GM23338 (cell line): ENCODE measurements at regions not wholly inside any gene's neighbourhood (a gene's known extent, or its start where the extent isn't known, plus 50 kb on each side); places are given as distances from the start of the nearest gene placed in this dataset.

Experiments used
- ATAC-seq: fragments of 200-7000 bp; cut with Tn5 transposase; 3 replicates; pipeline ENCODE4 v1.9.1; 2020
- DNase-seq: peaks from one replicate; pipeline ENCODE4 v3.0.0-alpha.2; 2015; ENCODE audit warnings: low spot score
- H2AFZ ChIP-seq: fragments of 200-600 bp; sonication (generic); 2 replicates; pipeline ENCODE4 v1.8.0; 2016; ENCODE audit warnings: antibody characterized with exemption, mild to moderate bottlenecking, moderate library complexity
- H3F3A ChIP-seq: fragments of 200-600 bp; sonication (generic); replicated peaks from 2 replicates; pipeline ENCODE4 v1.8.0; 2017; ENCODE audit warnings: antibody characterized with exemption, mixed run types, low read depth
- H3K27ac ChIP-seq: fragments of 200-600 bp; sonication (generic); 2 replicates; pipeline ENCODE4 v1.6.1; 2016; ENCODE audit warnings: low read depth
- H3K27me3 ChIP-seq: fragments of 200-600 bp; sonication (generic); 2 replicates; pipeline ENCODE4 v1.8.0; 2016; ENCODE audit warnings: mild to moderate bottlenecking, mixed run types, moderate library complexity; ENCODE audit not compliant: insufficient read depth
- H3K36me3 ChIP-seq: fragments of 200-600 bp; sonication (generic); 2 replicates; pipeline ENCODE4 v1.8.0; 2016; ENCODE audit warnings: mild to moderate bottlenecking; ENCODE audit not compliant: insufficient read depth
- H3K4me1 ChIP-seq: fragments of 200-600 bp; sonication (generic); 2 replicates; pipeline ENCODE4 v1.8.0; 2016; ENCODE audit warnings: mild to moderate bottlenecking, moderate library complexity; ENCODE audit not compliant: insufficient read depth
- H3K4me2 ChIP-seq: fragments of 200-600 bp; sonication (generic); 2 replicates; pipeline ENCODE4 v1.7.1; 2017; ENCODE audit warnings: mixed run types
- H3K4me3 ChIP-seq: fragments of 200-600 bp; sonication (generic); 2 replicates; pipeline ENCODE4 v1.6.1; 2016; ENCODE audit warnings: mixed run types
- H3K79me2 ChIP-seq: fragments of 200-600 bp; sonication (generic); replicated peaks from 2 replicates; pipeline ENCODE4 v1.8.0; 2017; ENCODE audit warnings: mild to moderate bottlenecking; ENCODE audit not compliant: insufficient read depth
- H3K9me2 ChIP-seq: fragments of 200-600 bp; sonication (generic); 2 replicates; pipeline ENCODE4 v1.8.0; 2017; ENCODE audit not compliant: insufficient read depth
- H4K20me1 ChIP-seq: fragments of 200-600 bp; sonication (generic); replicated peaks from 2 replicates; pipeline ENCODE4 v1.8.0; 2017; ENCODE audit warnings: mild to moderate bottlenecking; ENCODE audit not compliant: insufficient read depth
- H3K27ac Mint-ChIP-seq: 2 replicates; pipeline ENCODE4 v1.8.0; 2020; ENCODE audit warnings: inconsistent platforms, mild to moderate bottlenecking, moderate library complexity, mixed read lengths
- H3K27me3 Mint-ChIP-seq: 3 replicates; pipeline ENCODE4 v1.8.0; 2022; ENCODE audit warnings: low read depth, mild to moderate bottlenecking, moderate library complexity, mixed read lengths, inconsistent platforms; ENCODE audit not compliant: insufficient read depth, poor library complexity
- H3K36me3 Mint-ChIP-seq: 3 replicates; pipeline ENCODE4 v1.8.0; 2021; ENCODE audit warnings: low read depth, mild to moderate bottlenecking, inconsistent platforms, moderate library complexity, mixed read lengths
- H3K4me1 Mint-ChIP-seq: 3 replicates; pipeline ENCODE4 v1.8.0; 2020; ENCODE audit warnings: mild to moderate bottlenecking, inconsistent platforms, mixed read lengths
- H3K4me3 Mint-ChIP-seq: 3 replicates; pipeline ENCODE4 v1.8.0; 2021; ENCODE audit warnings: moderate library complexity, mild to moderate bottlenecking, inconsistent platforms, mixed read lengths
- H3K9me3 Mint-ChIP-seq: 3 replicates; pipeline ENCODE4 v1.8.0; 2020; ENCODE audit warnings: moderate library complexity, mild to moderate bottlenecking, inconsistent platforms, mixed read lengths
- CREB1 ChIP-seq: fragments of 250-450 bp; sonication (Bioruptor Pico); IDR thresholded peaks from 2 replicates; pipeline ENCODE4 v1.5.0; 2020; ENCODE audit warnings: low read depth, mild to moderate bottlenecking, moderate library complexity
- EZH2 ChIP-seq: fragments of 200-600 bp; sonication (generic); IDR thresholded peaks from one replicate; pipeline ENCODE4 v1.8.0; 2017; ENCODE audit warnings: antibody characterized with exemption, mild to moderate bottlenecking, low read depth; ENCODE audit not compliant: unreplicated experiment
- EZH2phosphoT487 ChIP-seq: fragments of 200-600 bp; sonication (generic); IDR thresholded peaks from one replicate; pipeline ENCODE4 v1.8.1; 2018; ENCODE audit warnings: antibody characterized with exemption; ENCODE audit not compliant: unreplicated experiment
- JUNB ChIP-seq: IDR thresholded peaks from one replicate; pipeline ENCODE4 v1.6.1; 2016; ENCODE audit warnings: antibody characterized with exemption; ENCODE audit not compliant: unreplicated experiment
- NANOG ChIP-seq: IDR thresholded peaks from 2 replicates; pipeline ENCODE4 v1.6.1; 2016; ENCODE audit warnings: antibody characterized with exemption, borderline replicate concordance
- POLR2AphosphoS5 ChIP-seq: IDR thresholded peaks from 2 replicates; pipeline ENCODE4 v1.6.1; 2016; ENCODE audit warnings: antibody characterized with exemption, low read depth
- STAT1 ChIP-seq: IDR thresholded peaks from one replicate; pipeline ENCODE4 v1.6.1; 2016; ENCODE audit warnings: antibody characterized with exemption; ENCODE audit not compliant: unreplicated experiment
- ZNF114 ChIP-seq: fragments of 250-450 bp; sonication (Bioruptor Pico); IDR thresholded peaks from 2 replicates; pipeline ENCODE4 v1.5.0; 2020; ENCODE audit warnings: mild to moderate bottlenecking, moderate library complexity
- ZNF331 ChIP-seq: fragments of 250-450 bp; sonication (Bioruptor Pico); IDR thresholded peaks from 2 replicates; pipeline ENCODE4 v1.5.0; 2020; ENCODE audit warnings: low read depth, mild to moderate bottlenecking, moderate library complexity
- TF ChIP-seq, protein P1 (sequence below): IDR thresholded peaks from one replicate; pipeline ENCODE4 v1.6.1; 2018; ENCODE audit warnings: antibody characterized with exemption; ENCODE audit not compliant: unreplicated experiment
- TF ChIP-seq, protein P2 (sequence below): IDR thresholded peaks from 2 replicates; pipeline ENCODE4 v1.6.1; 2016; ENCODE audit warnings: antibody characterized with exemption
- TF ChIP-seq, protein P3 (sequence below), 2 experiments: fragments of 200-600 bp in 1 of 2; sonication (generic) in 1 of 2; conservative IDR thresholded peaks; 2 replicates each; pipeline versions ENCODE4 v1.5.1 to v1.6.1; 2016 to 2017; ENCODE audit warnings: antibody characterized with exemption in 2 of 2, low read depth in 2 of 2, mild to moderate bottlenecking in 2 of 2, moderate library complexity in 1 of 2
- TF ChIP-seq, protein P4 (sequence below): fragments of 250-450 bp; sonication (Bioruptor Pico); IDR thresholded peaks from 2 replicates; pipeline ENCODE4 v1.5.0; 2020; ENCODE audit warnings: mild to moderate bottlenecking, moderate library complexity

DNA sequence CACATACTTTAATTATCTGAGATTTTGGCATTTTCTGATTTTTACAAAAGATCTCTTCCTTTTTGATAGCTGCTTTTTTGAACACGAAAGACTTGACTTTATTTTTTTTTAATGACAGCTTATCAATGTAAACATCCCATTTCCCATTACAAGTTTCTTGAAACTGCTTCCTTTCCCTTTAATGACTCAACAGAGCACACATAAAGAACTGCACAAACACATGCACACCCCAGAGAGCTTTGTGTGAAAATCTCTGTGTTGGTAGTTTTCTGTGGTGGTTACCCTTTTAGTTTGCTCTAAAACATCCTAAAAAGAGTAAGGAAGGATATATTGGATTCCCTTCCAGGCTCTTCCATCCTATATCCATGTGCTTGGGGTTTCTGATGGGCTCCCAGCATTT is 125.1 kb upstream of the ZNF32 start:
- no peaks in the 10 kb centered on the region for H3K36me3 ChIP-seq
- H3K27ac ChIP-seq: no peak overlapping the region
- H3K4me2 ChIP-seq: no peak overlapping the region
- no peaks in the 10 kb centered on the region for H4K20me1 ChIP-seq
- Mint-ChIP-seq H3K36me3 (no peaks in the 10 kb centered on the region), H3K27me3 (no peaks in the 10 kb centered on the region), H3K9me3 (no peaks in the 10 kb centered on the region; the same call in 2 of the 3 replicates), H3K4me1 (no peaks in the 10 kb centered on the region), H3K4me3 (no peak overlapping the region), H3K27ac (no peak overlapping the region)
- no peaks in the 10 kb centered on the region; the same call in 1 of the 2 replicates for H3K9me2 ChIP-seq
- no peaks in the 10 kb centered on the region for H3K27me3 ChIP-seq
- no peaks in the 10 kb centered on the region for H3F3A ChIP-seq
- no peaks in the 10 kb centered on the region for H3K4me1 ChIP-seq
- no peak for TF ChIP-seq ZNF331 (CRISPR knock-in tag)
- TF ChIP-seq EZH2: no peak
- TF ChIP-seq NANOG: no peak
- no peak for TF ChIP-seq CREB1 (CRISPR knock-in tag)
- no peak for TF ChIP-seq POLR2AphosphoS5
- no peak for TF ChIP-seq JUNB
- TF ChIP-seq EZH2phosphoT487: no peak
- TF ChIP-seq, protein P1, sequence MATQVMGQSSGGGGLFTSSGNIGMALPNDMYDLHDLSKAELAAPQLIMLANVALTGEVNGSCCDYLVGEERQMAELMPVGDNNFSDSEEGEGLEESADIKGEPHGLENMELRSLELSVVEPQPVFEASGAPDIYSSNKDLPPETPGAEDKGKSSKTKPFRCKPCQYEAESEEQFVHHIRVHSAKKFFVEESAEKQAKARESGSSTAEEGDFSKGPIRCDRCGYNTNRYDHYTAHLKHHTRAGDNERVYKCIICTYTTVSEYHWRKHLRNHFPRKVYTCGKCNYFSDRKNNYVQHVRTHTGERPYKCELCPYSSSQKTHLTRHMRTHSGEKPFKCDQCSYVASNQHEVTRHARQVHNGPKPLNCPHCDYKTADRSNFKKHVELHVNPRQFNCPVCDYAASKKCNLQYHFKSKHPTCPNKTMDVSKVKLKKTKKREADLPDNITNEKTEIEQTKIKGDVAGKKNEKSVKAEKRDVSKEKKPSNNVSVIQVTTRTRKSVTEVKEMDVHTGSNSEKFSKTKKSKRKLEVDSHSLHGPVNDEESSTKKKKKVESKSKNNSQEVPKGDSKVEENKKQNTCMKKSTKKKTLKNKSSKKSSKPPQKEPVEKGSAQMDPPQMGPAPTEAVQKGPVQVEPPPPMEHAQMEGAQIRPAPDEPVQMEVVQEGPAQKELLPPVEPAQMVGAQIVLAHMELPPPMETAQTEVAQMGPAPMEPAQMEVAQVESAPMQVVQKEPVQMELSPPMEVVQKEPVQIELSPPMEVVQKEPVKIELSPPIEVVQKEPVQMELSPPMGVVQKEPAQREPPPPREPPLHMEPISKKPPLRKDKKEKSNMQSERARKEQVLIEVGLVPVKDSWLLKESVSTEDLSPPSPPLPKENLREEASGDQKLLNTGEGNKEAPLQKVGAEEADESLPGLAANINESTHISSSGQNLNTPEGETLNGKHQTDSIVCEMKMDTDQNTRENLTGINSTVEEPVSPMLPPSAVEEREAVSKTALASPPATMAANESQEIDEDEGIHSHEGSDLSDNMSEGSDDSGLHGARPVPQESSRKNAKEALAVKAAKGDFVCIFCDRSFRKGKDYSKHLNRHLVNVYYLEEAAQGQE: no peak
- TF ChIP-seq STAT1: no peak
- no peak for TF ChIP-seq ZNF114 (CRISPR knock-in tag)
- TF ChIP-seq, protein P2, sequence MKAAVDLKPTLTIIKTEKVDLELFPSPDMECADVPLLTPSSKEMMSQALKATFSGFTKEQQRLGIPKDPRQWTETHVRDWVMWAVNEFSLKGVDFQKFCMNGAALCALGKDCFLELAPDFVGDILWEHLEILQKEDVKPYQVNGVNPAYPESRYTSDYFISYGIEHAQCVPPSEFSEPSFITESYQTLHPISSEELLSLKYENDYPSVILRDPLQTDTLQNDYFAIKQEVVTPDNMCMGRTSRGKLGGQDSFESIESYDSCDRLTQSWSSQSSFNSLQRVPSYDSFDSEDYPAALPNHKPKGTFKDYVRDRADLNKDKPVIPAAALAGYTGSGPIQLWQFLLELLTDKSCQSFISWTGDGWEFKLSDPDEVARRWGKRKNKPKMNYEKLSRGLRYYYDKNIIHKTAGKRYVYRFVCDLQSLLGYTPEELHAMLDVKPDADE: no peak
- TF ChIP-seq, protein P3, sequence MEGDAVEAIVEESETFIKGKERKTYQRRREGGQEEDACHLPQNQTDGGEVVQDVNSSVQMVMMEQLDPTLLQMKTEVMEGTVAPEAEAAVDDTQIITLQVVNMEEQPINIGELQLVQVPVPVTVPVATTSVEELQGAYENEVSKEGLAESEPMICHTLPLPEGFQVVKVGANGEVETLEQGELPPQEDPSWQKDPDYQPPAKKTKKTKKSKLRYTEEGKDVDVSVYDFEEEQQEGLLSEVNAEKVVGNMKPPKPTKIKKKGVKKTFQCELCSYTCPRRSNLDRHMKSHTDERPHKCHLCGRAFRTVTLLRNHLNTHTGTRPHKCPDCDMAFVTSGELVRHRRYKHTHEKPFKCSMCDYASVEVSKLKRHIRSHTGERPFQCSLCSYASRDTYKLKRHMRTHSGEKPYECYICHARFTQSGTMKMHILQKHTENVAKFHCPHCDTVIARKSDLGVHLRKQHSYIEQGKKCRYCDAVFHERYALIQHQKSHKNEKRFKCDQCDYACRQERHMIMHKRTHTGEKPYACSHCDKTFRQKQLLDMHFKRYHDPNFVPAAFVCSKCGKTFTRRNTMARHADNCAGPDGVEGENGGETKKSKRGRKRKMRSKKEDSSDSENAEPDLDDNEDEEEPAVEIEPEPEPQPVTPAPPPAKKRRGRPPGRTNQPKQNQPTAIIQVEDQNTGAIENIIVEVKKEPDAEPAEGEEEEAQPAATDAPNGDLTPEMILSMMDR (conservative IDR thresholded peaks at IDR 0.05; ENCODE audit: low read depth in 2 of 2): no peak
- TF ChIP-seq, protein P4, sequence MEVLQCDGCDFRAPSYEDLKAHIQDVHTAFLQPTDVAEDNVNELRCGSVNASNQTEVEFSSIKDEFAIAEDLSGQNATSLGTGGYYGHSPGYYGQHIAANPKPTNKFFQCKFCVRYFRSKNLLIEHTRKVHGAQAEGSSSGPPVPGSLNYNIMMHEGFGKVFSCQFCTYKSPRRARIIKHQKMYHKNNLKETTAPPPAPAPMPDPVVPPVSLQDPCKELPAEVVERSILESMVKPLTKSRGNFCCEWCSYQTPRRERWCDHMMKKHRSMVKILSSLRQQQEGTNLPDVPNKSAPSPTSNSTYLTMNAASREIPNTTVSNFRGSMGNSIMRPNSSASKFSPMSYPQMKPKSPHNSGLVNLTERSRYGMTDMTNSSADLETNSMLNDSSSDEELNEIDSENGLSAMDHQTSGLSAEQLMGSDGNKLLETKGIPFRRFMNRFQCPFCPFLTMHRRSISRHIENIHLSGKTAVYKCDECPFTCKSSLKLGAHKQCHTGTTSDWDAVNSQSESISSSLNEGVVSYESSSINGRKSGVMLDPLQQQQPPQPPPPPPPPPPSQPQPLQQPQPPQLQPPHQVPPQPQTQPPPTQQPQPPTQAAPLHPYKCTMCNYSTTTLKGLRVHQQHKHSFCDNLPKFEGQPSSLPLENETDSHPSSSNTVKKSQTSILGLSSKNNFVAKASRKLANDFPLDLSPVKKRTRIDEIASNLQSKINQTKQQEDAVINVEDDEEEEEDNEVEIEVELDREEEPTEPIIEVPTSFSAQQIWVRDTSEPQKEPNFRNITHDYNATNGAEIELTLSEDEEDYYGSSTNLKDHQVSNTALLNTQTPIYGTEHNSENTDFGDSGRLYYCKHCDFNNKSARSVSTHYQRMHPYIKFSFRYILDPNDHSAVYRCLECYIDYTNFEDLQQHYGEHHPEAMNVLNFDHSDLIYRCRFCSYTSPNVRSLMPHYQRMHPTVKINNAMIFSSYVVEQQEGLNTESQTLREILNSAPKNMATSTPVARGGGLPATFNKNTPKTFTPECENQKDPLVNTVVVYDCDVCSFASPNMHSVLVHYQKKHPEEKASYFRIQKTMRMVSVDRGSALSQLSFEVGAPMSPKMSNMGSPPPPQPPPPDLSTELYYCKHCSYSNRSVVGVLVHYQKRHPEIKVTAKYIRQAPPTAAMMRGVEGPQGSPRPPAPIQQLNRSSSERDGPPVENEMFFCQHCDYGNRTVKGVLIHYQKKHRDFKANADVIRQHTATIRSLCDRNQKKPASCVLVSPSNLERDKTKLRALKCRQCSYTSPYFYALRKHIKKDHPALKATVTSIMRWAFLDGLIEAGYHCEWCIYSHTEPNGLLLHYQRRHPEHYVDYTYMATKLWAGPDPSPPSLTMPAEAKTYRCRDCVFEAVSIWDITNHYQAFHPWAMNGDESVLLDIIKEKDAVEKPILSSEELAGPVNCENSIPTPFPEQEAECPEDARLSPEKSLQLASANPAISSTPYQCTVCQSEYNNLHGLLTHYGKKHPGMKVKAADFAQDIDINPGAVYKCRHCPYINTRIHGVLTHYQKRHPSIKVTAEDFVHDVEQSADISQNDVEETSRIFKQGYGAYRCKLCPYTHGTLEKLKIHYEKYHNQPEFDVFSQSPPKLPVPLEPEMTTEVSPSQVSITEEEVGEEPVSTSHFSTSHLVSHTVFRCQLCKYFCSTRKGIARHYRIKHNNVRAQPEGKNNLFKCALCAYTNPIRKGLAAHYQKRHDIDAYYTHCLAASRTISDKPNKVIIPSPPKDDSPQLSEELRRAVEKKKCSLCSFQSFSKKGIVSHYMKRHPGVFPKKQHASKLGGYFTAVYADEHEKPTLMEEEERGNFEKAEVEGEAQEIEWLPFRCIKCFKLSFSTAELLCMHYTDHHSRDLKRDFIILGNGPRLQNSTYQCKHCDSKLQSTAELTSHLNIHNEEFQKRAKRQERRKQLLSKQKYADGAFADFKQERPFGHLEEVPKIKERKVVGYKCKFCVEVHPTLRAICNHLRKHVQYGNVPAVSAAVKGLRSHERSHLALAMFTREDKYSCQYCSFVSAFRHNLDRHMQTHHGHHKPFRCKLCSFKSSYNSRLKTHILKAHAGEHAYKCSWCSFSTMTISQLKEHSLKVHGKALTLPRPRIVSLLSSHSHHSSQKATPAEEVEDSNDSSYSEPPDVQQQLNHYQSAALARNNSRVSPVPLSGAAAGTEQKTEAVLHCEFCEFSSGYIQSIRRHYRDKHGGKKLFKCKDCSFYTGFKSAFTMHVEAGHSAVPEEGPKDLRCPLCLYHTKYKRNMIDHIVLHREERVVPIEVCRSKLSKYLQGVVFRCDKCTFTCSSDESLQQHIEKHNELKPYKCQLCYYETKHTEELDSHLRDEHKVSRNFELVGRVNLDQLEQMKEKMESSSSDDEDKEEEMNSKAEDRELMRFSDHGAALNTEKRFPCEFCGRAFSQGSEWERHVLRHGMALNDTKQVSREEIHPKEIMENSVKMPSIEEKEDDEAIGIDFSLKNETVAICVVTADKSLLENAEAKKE: no peak
- ATAC-seq: no peak
- no peaks in the 10 kb centered on the region for H3K79me2 ChIP-seq
- no peak for DNase-seq
- H3K4me3 ChIP-seq: no peak overlapping the region
- H2AFZ ChIP-seq: no peak overlapping the region
